Kidney epithelial cell (primary cell): ENCODE measurements at regions not wholly inside any gene's neighbourhood (a gene's known extent, or its start where the extent isn't known, plus 50 kb on each side); places are given as distances from the start of the nearest gene placed in this dataset.

ENCODE experiments used
- DNase-seq: peaks from one replicate; pipeline ENCODE4 v3.0.0-alpha.2; 2010; ENCODE audit warnings: low read depth
- H3K27me3 ChIP-seq: 2 replicates; pipeline ENCODE4 v1.6.0; 2011; ENCODE audit warnings: low read length; ENCODE audit not compliant: control insufficient read depth, insufficient read depth
- H3K36me3 ChIP-seq: 2 replicates; pipeline ENCODE4 v1.5.1; 2011; ENCODE audit warnings: low read length; ENCODE audit not compliant: control insufficient read depth, insufficient read depth
- H3K4me3 ChIP-seq: 2 replicates; pipeline ENCODE4 v1.5.1; 2011; ENCODE audit warnings: low read depth, mild to moderate bottlenecking, control low read depth, low read length
- TF ChIP-seq, protein P1 (sequence below): IDR thresholded peaks from 2 replicates; pipeline ENCODE4 v1.5.1; 2011; ENCODE audit warnings: mild to moderate bottlenecking, moderate library complexity, low read length, control low read depth, inconsistent platforms; ENCODE audit not compliant: insufficient read depth, poor library complexity, severe bottlenecking

DNA sequence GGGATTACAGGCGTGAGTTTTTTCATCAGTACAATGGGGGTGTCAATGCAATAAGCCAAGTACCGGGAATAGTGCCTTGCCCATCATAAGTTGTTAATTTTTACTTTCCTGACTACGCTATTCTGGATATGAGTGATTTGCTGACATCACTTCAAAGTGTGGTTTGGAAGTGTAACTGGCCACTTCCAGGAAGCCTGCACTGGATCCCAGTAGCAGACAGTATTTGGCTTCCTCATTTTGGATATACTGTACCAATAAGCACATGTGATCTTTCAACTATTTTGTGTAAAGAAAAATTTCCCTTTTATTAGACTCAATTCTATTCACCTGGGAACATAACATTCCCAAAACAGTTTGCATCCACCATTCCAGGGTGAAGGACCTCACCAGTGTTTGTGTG is 417.7 kb upstream of the KLF4 start:
- DNase-seq, result no peak
- H3K36me3 ChIP-seq, result no peaks in the 10 kb centered on the region
- no peaks in the 10 kb centered on the region for H3K27me3 ChIP-seq
- H3K4me3 ChIP-seq, result no peak overlapping the region
- TF ChIP-seq, protein P1, sequence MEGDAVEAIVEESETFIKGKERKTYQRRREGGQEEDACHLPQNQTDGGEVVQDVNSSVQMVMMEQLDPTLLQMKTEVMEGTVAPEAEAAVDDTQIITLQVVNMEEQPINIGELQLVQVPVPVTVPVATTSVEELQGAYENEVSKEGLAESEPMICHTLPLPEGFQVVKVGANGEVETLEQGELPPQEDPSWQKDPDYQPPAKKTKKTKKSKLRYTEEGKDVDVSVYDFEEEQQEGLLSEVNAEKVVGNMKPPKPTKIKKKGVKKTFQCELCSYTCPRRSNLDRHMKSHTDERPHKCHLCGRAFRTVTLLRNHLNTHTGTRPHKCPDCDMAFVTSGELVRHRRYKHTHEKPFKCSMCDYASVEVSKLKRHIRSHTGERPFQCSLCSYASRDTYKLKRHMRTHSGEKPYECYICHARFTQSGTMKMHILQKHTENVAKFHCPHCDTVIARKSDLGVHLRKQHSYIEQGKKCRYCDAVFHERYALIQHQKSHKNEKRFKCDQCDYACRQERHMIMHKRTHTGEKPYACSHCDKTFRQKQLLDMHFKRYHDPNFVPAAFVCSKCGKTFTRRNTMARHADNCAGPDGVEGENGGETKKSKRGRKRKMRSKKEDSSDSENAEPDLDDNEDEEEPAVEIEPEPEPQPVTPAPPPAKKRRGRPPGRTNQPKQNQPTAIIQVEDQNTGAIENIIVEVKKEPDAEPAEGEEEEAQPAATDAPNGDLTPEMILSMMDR, result no peak

DNA sequence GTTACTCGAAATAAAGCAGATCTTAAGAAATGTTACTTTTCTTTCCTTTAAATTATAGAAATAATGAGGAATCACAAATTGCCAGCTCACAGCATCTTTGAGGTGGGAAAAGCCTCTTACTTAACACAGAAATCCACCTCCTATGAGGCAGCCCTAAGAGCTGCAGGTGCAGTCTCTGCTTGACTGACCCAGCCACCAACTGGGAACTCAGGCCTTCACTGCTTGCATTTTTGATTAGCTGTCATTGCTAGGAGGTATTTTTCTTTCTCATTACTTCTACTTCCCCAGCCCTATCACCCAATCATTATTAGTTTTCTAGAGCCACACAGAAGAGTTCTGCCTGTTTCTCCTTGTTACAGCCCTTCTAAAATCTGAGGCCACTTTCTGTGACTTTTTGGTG is 416.5 kb upstream of the KLF4 start:
- TF ChIP-seq, protein P1, result no peak
- DNase-seq, result no peak
- no peaks in the 10 kb centered on the region for H3K36me3 ChIP-seq
- no peak overlapping the region for H3K4me3 ChIP-seq
- no peaks in the 10 kb centered on the region for H3K27me3 ChIP-seq

DNA sequence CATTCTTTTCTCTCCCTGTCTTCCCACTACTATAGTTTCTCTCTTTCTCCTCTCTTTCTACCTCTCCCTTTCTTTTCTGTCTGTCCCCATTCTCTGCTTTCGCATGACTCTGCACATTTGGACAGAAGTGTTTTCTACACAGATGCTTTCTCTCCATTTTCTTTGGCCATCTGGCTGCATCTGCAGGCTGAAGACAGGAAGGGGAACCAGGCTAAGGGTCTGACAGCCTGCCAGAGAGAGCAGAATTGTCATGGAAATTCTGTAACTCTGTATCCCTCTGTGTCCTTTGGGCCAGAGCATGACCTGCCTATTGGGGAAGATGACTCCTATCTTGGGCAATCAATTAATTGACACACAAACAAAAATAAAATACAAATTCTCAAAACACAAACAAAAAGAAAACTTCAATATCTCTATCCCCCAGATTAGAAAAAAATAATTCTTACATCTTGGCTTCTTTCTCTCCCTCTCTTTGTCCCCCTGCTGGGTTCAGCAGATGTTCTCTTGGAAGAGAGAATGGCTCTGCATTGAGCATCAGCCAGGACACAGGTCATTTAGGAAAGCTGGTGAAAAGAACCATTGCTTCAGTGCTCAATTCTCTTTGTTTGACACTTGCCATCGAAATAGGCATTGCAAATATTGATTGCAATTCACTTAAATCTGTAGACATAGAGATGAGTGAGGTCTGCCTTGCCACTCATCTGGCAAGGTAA is 415.9 kb upstream of the KLF4 start:
- TF ChIP-seq, protein P1, result no peak
- Histone ChIP-seq H3K36me3 (no peaks in the 10 kb centered on the region), H3K27me3 (no peaks in the 10 kb centered on the region), H3K4me3 (no peak overlapping the region)
- DNase-seq, result no peak

DNA sequence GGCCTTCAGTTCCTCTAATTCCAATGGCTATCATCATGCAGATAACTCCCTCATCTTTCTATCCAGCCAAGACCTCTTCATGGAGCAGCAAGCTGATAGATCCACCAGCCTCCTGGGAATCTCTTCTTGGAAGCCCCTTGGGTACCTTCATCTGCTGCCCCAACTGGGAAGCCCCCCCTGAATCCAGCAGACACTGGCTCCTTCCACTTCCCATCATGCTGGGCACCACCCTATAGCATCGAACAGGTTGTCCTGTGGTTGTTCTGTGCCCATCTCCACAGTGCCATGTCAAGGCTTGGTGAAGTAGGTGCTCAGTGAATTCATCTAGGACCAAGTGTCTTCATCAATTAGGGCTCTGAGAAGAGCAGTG is 410.4 kb upstream of the KLF4 start:
- H3K36me3 ChIP-seq, result no peaks in the 10 kb centered on the region
- DNase-seq, result no peak
- TF ChIP-seq, protein P1, result no peak
- H3K4me3 ChIP-seq, result no peak overlapping the region
- no peaks in the 10 kb centered on the region for H3K27me3 ChIP-seq

DNA sequence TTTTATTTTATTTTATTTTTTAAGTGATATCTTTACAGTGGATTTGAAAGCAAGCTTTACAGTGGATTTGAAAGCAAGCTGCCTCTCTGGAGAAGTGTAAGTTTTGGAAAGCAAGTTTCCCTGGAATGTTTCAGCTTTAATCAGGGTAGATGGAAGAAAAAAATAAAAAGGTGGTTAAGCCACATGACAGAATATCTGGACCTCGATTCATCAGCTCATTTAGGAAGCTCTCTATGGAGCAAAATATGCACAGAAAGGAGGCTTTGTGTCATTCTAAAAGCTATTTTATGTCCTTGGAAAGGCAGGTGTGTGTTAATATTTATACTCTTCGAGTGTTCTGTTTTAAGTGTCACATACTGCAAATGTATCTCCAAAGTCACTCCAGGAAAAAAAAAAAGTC is 409.2 kb upstream of the KLF4 start:
- Histone ChIP-seq H3K27me3 (no peaks in the 10 kb centered on the region), H3K36me3 (no peaks in the 10 kb centered on the region), H3K4me3 (no peak overlapping the region)
- TF ChIP-seq, protein P1, result no peak
- no peak for DNase-seq

DNA sequence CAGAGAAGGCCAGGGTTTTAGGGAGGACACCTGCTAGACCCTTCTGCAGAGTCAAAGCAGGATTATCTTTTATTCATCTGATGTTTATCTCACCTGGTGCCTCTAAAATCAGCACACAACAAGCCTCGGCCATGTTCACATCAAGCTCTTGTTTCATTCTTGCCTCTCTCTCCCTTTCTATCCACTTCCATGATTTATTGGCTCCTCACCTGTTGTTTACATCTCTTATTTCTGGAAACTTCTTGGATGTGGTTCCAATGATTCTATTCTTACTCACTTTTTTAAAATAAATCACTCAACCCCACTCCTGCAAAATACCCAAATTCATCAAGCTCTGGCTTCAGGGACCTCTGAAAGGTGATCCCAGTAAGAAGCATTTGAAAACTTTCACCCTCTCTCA is 407.0 kb upstream of the KLF4 start:
- TF ChIP-seq, protein P1, result no peak
- DNase-seq, result no peak
- no peaks in the 10 kb centered on the region for H3K36me3 ChIP-seq
- H3K4me3 ChIP-seq, result no peak overlapping the region
- no peaks in the 10 kb centered on the region for H3K27me3 ChIP-seq
